A549 (cell line): ENCODE measurements at regions not wholly inside any gene's neighbourhood (a gene's known extent, or its start where the extent isn't known, plus 50 kb on each side); places are given as distances from the start of the nearest gene placed in this dataset.

Source experiments
- CHD2 ChIP-seq: fragments of 150-350 bp; IDR thresholded peaks from 2 replicates; pipeline ENCODE4 v1.6.1; 2014; ENCODE audit warnings: low read length; ENCODE audit not compliant: partially characterized antibody
- EP300 ChIP-seq, 2 experiments: fragments of >200 bp; sonication (Bioruptor Twin); formaldehyde crosslinking; IDR thresholded peaks; 2 replicates in 1 of 2; 3 replicates in 1 of 2; pipeline ENCODE4 v1.6.1; 2016 to 2017
- ESRRA ChIP-seq: fragments of 150-350 bp; IDR thresholded peaks from 2 replicates; pipeline ENCODE4 v1.6.1; 2014; ENCODE audit warnings: mild to moderate bottlenecking, low read length, borderline replicate concordance
- JUNB ChIP-seq: fragments of >200 bp; sonication (Bioruptor Twin); formaldehyde crosslinking; IDR thresholded peaks from 2 replicates; pipeline ENCODE4 v1.6.1; 2016
- MAZ ChIP-seq: fragments of 150-350 bp; IDR thresholded peaks from 2 replicates; pipeline ENCODE4 v1.6.1; 2014; ENCODE audit warnings: antibody characterized with exemption, low read depth, low read length, borderline replicate concordance
- MYC ChIP-seq: IDR thresholded peaks from 2 replicates; pipeline ENCODE4 v1.6.1; 2012; ENCODE audit warnings: mild to moderate bottlenecking, inconsistent platforms, low read length, improper control_type of control experiment, borderline replicate concordance
- POLR2A ChIP-seq: IDR thresholded peaks from 2 replicates; pipeline ENCODE4 v1.6.1; 2012; ENCODE audit warnings: mild to moderate bottlenecking, low read length
- RAD21 ChIP-seq, 2 experiments: fragments of >200 bp in 1 of 2; sonication (Bioruptor Twin) in 1 of 2; formaldehyde crosslinking in 1 of 2; IDR thresholded peaks in 1 of 2; conservative IDR thresholded peaks in 1 of 2; 2 replicates in 1 of 2; 3 replicates in 1 of 2; pipeline ENCODE4 v1.6.1; 2012 to 2018; ENCODE audit warnings: inconsistent platforms in 1 of 2
- RNF2 ChIP-seq: fragments of 200-600 bp; sonication (generic); IDR thresholded peaks from 2 replicates; pipeline ENCODE4 v1.6.1; 2016; ENCODE audit warnings: low read depth, mild to moderate bottlenecking, antibody characterized with exemption, moderate library complexity, borderline replicate concordance
- SMC3 ChIP-seq: fragments of >200 bp; sonication (Bioruptor Twin); formaldehyde crosslinking; IDR thresholded peaks from 3 replicates; pipeline ENCODE4 v1.6.1; 2018; ENCODE audit warnings: inconsistent platforms
- TP53 ChIP-seq: fragments of 250-450 bp; sonication (Bioruptor Pico); IDR thresholded peaks from 2 replicates; pipeline ENCODE4 v1.5.0; 2021; ENCODE audit warnings: mild to moderate bottlenecking, moderate library complexity
- TF ChIP-seq, protein P1 (sequence below): fragments of >200 bp; sonication (Bioruptor Twin); formaldehyde crosslinking; IDR thresholded peaks from 3 replicates; pipeline ENCODE4 v1.5.1; 2016
- TF ChIP-seq, protein P2 (sequence below): fragments of 150-350 bp; IDR thresholded peaks from 2 replicates; pipeline ENCODE4 v1.6.1; 2014; ENCODE audit warnings: low read depth, mild to moderate bottlenecking, low read length
- TF ChIP-seq, protein P3 (sequence below): fragments of 200-600 bp; sonication (generic); IDR thresholded peaks from 2 replicates; pipeline ENCODE4 v1.6.1; 2016; ENCODE audit warnings: antibody characterized with exemption, mild to moderate bottlenecking, moderate library complexity

DNA sequence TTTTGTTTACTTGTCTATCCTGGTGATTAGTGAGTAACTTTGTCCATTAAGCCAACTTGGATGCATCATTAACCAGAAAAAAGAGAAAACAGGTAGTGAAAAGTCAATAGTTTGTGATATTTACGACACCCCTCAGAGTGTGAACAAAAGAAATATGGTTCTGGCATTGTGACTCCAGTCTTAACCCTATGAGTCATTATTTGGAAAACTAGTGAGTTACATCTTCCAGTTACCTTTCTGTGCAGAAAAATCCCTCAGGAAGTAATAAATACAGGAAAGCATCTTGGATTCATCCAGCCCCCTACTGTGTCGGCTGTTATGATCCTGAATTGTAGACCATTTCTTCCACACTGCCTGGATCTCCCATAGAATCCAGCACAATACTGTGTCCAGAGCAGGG lies 379.1 kb downstream of the GALC start:
- TF ChIP-seq, protein P1, sequence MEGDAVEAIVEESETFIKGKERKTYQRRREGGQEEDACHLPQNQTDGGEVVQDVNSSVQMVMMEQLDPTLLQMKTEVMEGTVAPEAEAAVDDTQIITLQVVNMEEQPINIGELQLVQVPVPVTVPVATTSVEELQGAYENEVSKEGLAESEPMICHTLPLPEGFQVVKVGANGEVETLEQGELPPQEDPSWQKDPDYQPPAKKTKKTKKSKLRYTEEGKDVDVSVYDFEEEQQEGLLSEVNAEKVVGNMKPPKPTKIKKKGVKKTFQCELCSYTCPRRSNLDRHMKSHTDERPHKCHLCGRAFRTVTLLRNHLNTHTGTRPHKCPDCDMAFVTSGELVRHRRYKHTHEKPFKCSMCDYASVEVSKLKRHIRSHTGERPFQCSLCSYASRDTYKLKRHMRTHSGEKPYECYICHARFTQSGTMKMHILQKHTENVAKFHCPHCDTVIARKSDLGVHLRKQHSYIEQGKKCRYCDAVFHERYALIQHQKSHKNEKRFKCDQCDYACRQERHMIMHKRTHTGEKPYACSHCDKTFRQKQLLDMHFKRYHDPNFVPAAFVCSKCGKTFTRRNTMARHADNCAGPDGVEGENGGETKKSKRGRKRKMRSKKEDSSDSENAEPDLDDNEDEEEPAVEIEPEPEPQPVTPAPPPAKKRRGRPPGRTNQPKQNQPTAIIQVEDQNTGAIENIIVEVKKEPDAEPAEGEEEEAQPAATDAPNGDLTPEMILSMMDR: no peak
- TF ChIP-seq TP53 (CRISPR knock-in tag) (no peak), JUNB (no peak), RNF2 (no peak), RAD21 (conservative IDR thresholded peaks at IDR 0.05 in 1 of 2, IDR thresholded peaks at IDR 0.05 in 1 of 2) (no peak), POLR2A (no peak), ESRRA (no peak), CHD2 (no peak), MYC (no peak), EP300 (IDR thresholded peaks at IDR 0.05) (no peak), MAZ (no peak), SMC3 (no peak)
- TF ChIP-seq, protein P2, sequence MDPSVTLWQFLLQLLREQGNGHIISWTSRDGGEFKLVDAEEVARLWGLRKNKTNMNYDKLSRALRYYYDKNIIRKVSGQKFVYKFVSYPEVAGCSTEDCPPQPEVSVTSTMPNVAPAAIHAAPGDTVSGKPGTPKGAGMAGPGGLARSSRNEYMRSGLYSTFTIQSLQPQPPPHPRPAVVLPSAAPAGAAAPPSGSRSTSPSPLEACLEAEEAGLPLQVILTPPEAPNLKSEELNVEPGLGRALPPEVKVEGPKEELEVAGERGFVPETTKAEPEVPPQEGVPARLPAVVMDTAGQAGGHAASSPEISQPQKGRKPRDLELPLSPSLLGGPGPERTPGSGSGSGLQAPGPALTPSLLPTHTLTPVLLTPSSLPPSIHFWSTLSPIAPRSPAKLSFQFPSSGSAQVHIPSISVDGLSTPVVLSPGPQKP: no peak
- TF ChIP-seq, protein P3, sequence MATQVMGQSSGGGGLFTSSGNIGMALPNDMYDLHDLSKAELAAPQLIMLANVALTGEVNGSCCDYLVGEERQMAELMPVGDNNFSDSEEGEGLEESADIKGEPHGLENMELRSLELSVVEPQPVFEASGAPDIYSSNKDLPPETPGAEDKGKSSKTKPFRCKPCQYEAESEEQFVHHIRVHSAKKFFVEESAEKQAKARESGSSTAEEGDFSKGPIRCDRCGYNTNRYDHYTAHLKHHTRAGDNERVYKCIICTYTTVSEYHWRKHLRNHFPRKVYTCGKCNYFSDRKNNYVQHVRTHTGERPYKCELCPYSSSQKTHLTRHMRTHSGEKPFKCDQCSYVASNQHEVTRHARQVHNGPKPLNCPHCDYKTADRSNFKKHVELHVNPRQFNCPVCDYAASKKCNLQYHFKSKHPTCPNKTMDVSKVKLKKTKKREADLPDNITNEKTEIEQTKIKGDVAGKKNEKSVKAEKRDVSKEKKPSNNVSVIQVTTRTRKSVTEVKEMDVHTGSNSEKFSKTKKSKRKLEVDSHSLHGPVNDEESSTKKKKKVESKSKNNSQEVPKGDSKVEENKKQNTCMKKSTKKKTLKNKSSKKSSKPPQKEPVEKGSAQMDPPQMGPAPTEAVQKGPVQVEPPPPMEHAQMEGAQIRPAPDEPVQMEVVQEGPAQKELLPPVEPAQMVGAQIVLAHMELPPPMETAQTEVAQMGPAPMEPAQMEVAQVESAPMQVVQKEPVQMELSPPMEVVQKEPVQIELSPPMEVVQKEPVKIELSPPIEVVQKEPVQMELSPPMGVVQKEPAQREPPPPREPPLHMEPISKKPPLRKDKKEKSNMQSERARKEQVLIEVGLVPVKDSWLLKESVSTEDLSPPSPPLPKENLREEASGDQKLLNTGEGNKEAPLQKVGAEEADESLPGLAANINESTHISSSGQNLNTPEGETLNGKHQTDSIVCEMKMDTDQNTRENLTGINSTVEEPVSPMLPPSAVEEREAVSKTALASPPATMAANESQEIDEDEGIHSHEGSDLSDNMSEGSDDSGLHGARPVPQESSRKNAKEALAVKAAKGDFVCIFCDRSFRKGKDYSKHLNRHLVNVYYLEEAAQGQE: no peak
